WTC11 (cell line): ENCODE measurements at regions not wholly inside any gene's neighbourhood (a gene's known extent, or its start where the extent isn't known, plus 50 kb on each side); places are given as distances from the start of the nearest gene placed in this dataset.

Experiments
- AFF4 ChIP-seq: sonication (generic); formaldehyde crosslinking; IDR thresholded peaks from 2 replicates; pipeline ENCODE4 v1.8.1; 2023; ENCODE audit warnings: mild to moderate bottlenecking, missing genetic modification reagents, borderline replicate concordance
- CREB1 ChIP-seq: sonication (generic); formaldehyde crosslinking; IDR thresholded peaks from 2 replicates; pipeline ENCODE4 v1.8.0; 2023; ENCODE audit warnings: mild to moderate bottlenecking, missing genetic modification reagents
- CTCF ChIP-seq: fragments of 200-600 bp; IDR thresholded peaks from 2 replicates; pipeline ENCODE4 v1.8.0; 2022; ENCODE audit warnings: antibody characterized with exemption
- E2F4 ChIP-seq: sonication (generic); formaldehyde crosslinking; IDR thresholded peaks from 2 replicates; pipeline ENCODE4 v1.8.1; 2022; ENCODE audit warnings: low read depth, mild to moderate bottlenecking, moderate library complexity, missing genetic modification reagents, borderline replicate concordance
- ZNF232 ChIP-seq: sonication (generic); formaldehyde crosslinking; IDR thresholded peaks from 2 replicates; pipeline ENCODE4 v1.8.0; 2022; ENCODE audit warnings: mild to moderate bottlenecking, missing genetic modification reagents
- TF ChIP-seq, protein P1 (sequence below): sonication (generic); formaldehyde crosslinking; IDR thresholded peaks from 2 replicates; pipeline ENCODE4 v1.8.1; 2023; ENCODE audit warnings: mild to moderate bottlenecking, missing genetic modification reagents, moderate library complexity

- TF ChIP-seq ZNF232 (CRISPR knock-in tag) (no peak), AFF4 (CRISPR knock-in tag) (no peak), CREB1 (CRISPR knock-in tag) (no peak), E2F4 (CRISPR knock-in tag) (no peak), CTCF (peak; percentile 95)
- TF ChIP-seq, protein P1, sequence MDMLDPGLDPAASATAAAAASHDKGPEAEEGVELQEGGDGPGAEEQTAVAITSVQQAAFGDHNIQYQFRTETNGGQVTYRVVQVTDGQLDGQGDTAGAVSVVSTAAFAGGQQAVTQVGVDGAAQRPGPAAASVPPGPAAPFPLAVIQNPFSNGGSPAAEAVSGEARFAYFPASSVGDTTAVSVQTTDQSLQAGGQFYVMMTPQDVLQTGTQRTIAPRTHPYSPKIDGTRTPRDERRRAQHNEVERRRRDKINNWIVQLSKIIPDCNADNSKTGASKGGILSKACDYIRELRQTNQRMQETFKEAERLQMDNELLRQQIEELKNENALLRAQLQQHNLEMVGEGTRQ (CRISPR knock-in tag), result no peak
These were observed 206.9 kb upstream of the PKDCC start for GRCh38 chr2:41840702-41841551.
